Fibroblast of villous mesenchyme (primary cell): ENCODE measurements at regions not wholly inside any gene's neighbourhood (a gene's known extent, or its start where the extent isn't known, plus 50 kb on each side); places are given as distances from the start of the nearest gene placed in this dataset.

Experiments
- DNase-seq: peaks from one replicate; pipeline ENCODE4 v3.0.0-alpha.2; 2010; ENCODE audit warnings: low read depth
- H3K4me3 ChIP-seq: 2 replicates; pipeline ENCODE4 v1.5.1; 2011; ENCODE audit warnings: low read depth, mild to moderate bottlenecking, low read length
- TF ChIP-seq, protein P1 (sequence below): IDR thresholded peaks from 2 replicates; pipeline ENCODE4 v1.5.1; 2012; ENCODE audit warnings: low read depth, mild to moderate bottlenecking, low read length; ENCODE audit not compliant: insufficient read depth

DNA sequence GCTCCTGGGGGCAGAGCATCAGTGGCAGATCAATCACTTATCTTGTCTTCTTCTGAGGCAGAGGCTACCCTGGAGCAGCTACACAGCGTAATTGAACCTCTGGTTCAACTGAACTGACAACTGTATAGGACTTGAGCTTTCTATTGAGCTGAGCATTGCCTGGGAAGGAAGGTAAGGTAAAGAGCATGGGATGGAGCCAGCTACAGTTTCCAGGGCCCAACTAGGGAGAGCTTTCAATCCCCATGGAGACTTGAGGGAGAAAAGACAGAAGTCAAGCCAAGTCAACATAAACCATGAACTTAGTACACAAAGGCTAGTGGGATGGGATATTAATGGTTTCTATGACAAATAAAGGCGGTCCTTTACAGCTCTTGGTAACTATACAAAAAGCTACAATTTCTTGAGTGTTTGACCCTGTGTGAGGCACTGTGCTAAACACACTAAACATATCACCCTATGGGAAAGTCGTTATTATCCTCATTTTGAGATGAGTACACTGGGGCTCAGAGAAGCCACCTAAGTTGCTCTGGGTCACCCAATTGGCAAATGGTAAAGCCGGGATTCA, 140.7 kb upstream of the SLC22A23 start:
- TF ChIP-seq, protein P1, sequence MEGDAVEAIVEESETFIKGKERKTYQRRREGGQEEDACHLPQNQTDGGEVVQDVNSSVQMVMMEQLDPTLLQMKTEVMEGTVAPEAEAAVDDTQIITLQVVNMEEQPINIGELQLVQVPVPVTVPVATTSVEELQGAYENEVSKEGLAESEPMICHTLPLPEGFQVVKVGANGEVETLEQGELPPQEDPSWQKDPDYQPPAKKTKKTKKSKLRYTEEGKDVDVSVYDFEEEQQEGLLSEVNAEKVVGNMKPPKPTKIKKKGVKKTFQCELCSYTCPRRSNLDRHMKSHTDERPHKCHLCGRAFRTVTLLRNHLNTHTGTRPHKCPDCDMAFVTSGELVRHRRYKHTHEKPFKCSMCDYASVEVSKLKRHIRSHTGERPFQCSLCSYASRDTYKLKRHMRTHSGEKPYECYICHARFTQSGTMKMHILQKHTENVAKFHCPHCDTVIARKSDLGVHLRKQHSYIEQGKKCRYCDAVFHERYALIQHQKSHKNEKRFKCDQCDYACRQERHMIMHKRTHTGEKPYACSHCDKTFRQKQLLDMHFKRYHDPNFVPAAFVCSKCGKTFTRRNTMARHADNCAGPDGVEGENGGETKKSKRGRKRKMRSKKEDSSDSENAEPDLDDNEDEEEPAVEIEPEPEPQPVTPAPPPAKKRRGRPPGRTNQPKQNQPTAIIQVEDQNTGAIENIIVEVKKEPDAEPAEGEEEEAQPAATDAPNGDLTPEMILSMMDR = no peak
- no peak for DNase-seq
- H3K4me3 ChIP-seq = no peak overlapping the region

DNA sequence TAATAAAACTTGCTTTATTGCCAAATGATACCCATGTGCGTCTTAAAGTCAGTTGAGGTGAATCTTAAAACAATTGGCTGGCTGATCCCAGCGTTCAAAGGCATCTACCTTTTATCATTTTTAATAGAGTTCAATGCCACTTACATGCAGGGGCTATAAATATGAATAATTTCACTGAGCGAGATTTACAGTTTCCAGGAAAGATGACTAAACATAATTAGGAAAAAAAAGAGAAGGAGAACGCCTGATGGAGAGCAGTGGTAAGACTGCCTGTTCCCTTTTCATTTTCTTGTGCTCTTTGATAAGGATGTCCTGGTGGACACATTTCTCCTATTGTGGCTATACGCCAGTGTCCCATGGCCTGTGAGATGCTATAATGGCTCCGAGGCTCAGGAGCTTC, 139.9 kb upstream of the SLC22A23 start:
- no peak overlapping the region for H3K4me3 ChIP-seq
- DNase-seq = no peak
- TF ChIP-seq, protein P1 = no peak

DNA sequence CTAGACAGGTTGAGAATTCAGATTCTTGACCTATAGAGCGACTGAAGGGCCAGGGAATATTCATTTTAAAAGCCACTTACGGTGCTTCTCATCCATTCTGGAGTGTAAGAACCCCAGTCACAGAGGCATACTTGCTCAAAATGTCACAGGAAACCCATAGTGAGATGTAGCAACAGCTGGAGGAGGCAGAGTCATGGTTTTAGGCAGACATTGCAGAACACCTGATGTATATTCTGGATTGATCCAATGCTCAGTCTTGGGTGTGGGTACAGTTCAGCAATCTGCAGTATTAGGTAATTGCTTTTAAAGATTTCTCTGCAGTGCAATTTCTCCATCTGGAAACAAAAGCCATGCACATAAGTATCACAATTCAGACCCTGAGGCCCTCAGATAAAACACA, 137.4 kb upstream of the SLC22A23 start:
- TF ChIP-seq, protein P1 = no peak

DNA sequence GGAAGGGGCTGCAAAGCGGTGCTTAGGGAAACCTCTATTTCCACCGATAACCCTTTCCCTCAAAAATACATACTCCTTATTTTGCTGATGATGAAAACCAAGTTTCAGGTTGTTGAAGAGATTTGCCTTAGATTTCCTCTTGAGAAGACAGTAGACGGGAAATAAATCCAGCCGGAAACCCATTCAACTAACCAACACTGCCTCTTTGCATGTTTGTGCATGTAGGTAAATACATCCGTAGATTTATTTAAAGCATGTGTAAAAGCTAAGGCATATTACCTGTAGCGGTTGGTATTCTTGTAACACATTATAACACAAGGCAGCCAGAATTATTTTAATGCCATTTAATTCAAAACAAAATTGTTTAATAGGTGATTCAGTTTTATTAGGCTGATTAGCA, 136.3 kb upstream of the SLC22A23 start:
- DNase-seq = no peak
- TF ChIP-seq, protein P1 = no peak
- no peak overlapping the region for H3K4me3 ChIP-seq

More for the DNA sequence above, 137.4 kb upstream of the SLC22A23 start:
- no peak overlapping the region for H3K4me3 ChIP-seq
- no peak for DNase-seq

DNA sequence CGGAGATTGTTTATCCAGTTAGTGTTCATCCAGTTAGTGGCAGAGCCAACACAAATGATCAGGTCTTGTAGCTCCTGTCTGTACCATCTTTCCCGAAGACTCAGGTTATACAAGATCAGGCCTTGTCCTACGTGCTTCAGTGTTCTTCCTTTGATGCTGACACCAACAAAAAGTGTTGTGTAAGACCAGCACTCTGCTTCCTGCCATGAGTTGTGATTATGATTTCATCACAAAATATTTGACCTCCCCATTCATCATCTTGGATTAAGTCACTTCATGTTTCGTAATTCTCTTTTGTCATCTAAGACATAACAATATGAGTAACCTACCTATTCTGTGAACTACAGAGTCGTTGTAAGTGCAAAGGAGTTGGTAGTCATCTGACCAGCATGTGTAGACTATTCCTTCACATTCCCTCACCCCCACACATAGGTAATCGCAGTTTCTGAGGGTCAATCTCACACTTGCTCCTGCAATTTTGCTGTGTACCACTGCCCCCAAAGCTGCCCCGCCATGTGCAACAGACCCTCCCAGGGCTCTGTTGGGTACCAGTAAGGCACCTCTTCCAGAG, 135.6 kb upstream of the SLC22A23 start:
- DNase-seq = peak; percentile 94
- TF ChIP-seq, protein P1 = no peak
- H3K4me3 ChIP-seq = no peak overlapping the region

DNA sequence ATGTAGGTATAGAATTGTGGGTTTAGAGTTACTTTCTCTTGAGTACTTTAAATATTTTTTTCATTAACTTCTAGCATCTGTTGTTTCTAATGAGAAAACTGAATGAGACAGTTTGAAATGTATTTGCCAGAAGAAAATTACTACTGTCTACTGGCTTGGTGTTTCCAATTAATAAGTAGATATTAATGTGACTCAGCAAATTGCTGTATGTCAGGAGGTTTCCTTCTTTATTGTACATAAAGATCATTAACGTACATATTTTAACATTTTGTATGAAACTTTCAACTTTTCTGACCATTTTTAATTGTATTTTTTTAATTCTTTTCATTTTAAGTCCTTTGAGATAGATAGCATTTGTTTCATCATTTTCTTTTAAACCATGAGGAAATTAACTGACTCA, 135.1 kb upstream of the SLC22A23 start:
- no peak overlapping the region for H3K4me3 ChIP-seq
- no peak for DNase-seq
- TF ChIP-seq, protein P1 = no peak

DNA sequence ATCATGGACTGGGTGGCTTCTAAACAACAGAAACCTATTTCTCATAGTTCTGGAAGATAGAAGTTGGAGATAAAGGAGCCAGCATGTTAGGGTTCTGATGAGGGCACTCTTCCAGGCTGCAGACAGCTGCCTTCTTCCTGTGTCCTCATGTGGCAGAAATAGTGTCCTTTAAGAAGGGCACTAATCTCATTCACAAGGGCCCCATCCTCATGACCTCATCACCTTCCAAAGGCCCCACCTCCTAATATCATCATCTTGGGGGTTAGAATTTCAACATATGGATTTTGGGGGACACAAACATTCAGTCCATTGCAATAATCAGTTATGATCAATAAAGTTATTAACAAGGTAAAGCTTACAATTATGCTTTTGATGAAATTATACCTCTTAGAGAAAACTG, 130.8 kb upstream of the SLC22A23 start:
- TF ChIP-seq, protein P1 = no peak
- no peak for DNase-seq
- no peak overlapping the region for H3K4me3 ChIP-seq
